GM12873 (cell line): ENCODE measurements at regions not wholly inside any gene's neighbourhood (a gene's known extent, or its start where the extent isn't known, plus 50 kb on each side); places are given as distances from the start of the nearest gene placed in this dataset.
A peak's percentile ranks its signal among the peaks of the same experiment; 100 is the strongest.

ENCODE experiments used
- CTCF ChIP-seq: IDR thresholded peaks from 2 replicates; pipeline ENCODE4 v1.5.1; 2012; ENCODE audit warnings: low read depth, mild to moderate bottlenecking, moderate library complexity, low read length, control low read depth; ENCODE audit not compliant: insufficient read depth; ENCODE audit errors: missing control alignments

GRCh38 chr10:47152861-47153349 is 147.1 kb upstream of the GDF10 start:
- TF ChIP-seq CTCF, result peak; percentile 43

GRCh38 chr10:47154762-47155161 is 145.2 kb upstream of the GDF10 start:
- no peak for TF ChIP-seq CTCF

GRCh38 chr10:47156873-47157272 is 143.1 kb upstream of the GDF10 start:
- TF ChIP-seq CTCF, result no peak

GRCh38 chr10:47158116-47159071 is 141.6 kb upstream of the GDF10 start:
- TF ChIP-seq CTCF, result no peak

GRCh38 chr10:47159361-47160260 is 140.4 kb upstream of the GDF10 start:
- TF ChIP-seq CTCF, result no peak

GRCh38 chr10:47160261-47160908 is 139.6 kb upstream of the GDF10 start:
- TF ChIP-seq CTCF, result no peak
